ENCODE measurements at regions not wholly inside any gene's neighbourhood (a gene's known extent, or its start where the extent isn't known, plus 50 kb on each side); places are given as distances from the start of the nearest gene placed in this dataset.

GRCh38 chr5:61746831-61747575 is 414.9 kb downstream of the ZSWIM6 start:
- no peak for DNase-seq

GRCh38 chr5:61748121-61748520 is 416.1 kb downstream of the ZSWIM6 start:
- DNase-seq = no peak

- no peak for DNase-seq
These were observed 416.6 kb downstream of the ZSWIM6 start for GRCh38 chr5:61748651-61749050.

GRCh38 chr5:61752588-61752987 is 420.5 kb downstream of the ZSWIM6 start:
- no peak for DNase-seq

- DNase-seq = no peak
These were observed 422.7 kb downstream of the ZSWIM6 start for GRCh38 chr5:61754792-61755191.

- DNase-seq = no peak
These were observed 423.7 kb downstream of the ZSWIM6 start for GRCh38 chr5:61755726-61756222.

- DNase-seq = no peak
These were observed 426.7 kb downstream of the ZSWIM6 start for GRCh38 chr5:61758711-61759110.

GRCh38 chr5:61765471-61765870 is 433.4 kb downstream of the ZSWIM6 start:
- DNase-seq = no peak

- DNase-seq = no peak
These were observed 434.1 kb downstream of the ZSWIM6 start for GRCh38 chr5:61766141-61766540.

- DNase-seq = no peak
These were observed 435.4 kb downstream of the ZSWIM6 start for GRCh38 chr5:61767231-61768080.

GRCh38 chr5:61768692-61769281 is 436.7 kb downstream of the ZSWIM6 start:
- DNase-seq = no peak

- DNase-seq = no peak
These were observed 439.0 kb downstream of the ZSWIM6 start for GRCh38 chr5:61771062-61771461.

- DNase-seq = no peak
These were observed 439.8 kb downstream of the ZSWIM6 start for GRCh38 chr5:61771808-61772207.

GRCh38 chr5:61775901-61776300 is 443.8 kb downstream of the ZSWIM6 start:
- no peak for DNase-seq

- no peak for DNase-seq
These were observed 445.2 kb downstream of the ZSWIM6 start for GRCh38 chr5:61777292-61777691.

- DNase-seq = no peak
These were observed 447.7 kb downstream of the ZSWIM6 start for GRCh38 chr5:61779743-61780142.

- DNase-seq = no peak
These were observed 451.4 kb downstream of the ZSWIM6 start for GRCh38 chr5:61783481-61783880.

GRCh38 chr5:61784341-61784740 is 452.3 kb downstream of the ZSWIM6 start:
- DNase-seq = no peak

- DNase-seq = no peak
These were observed 456.5 kb downstream of the ZSWIM6 start for GRCh38 chr5:61788548-61788947.

GRCh38 chr5:61790007-61790406 is 457.9 kb downstream of the ZSWIM6 start:
- no peak for DNase-seq

- no peak for DNase-seq
These were observed 458.6 kb downstream of the ZSWIM6 start for GRCh38 chr5:61790678-61791077.

GRCh38 chr5:61796773-61797172 is 464.7 kb downstream of the ZSWIM6 start:
- no peak for DNase-seq

- DNase-seq = no peak
These were observed 468.4 kb downstream of the ZSWIM6 start for GRCh38 chr5:61800450-61800849.

- DNase-seq = no peak
These were observed 469.1 kb downstream of the ZSWIM6 start for GRCh38 chr5:61801174-61801573.
